ENCODE measurements at regions not wholly inside any gene's neighbourhood (a gene's known extent, or its start where the extent isn't known, plus 50 kb on each side); places are given as distances from the start of the nearest gene placed in this dataset.

DNA sequence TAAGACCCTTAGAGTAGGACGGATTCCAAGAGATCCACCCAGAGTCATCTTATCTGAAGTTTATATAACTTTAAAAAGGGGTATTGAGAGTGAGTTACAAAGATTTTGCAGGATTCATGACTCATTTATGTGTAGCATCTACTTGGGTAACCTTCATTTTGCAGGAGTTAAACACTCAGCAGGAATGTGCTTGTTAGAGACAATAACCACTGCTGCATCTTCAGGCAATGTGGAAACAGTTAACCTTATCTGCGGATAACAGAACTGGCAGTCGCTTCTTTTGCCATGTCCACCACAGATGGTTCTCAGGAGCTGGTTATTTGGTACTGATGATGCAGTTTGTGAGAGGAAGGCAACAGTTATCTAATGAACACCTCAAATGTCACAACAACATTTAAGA, 417.9 kb upstream of the DDI1 start:
- DNase-seq (ENCODE audit: low read depth): no peak
- no peak overlapping the region for H3K4me3 ChIP-seq (ENCODE audit: low read depth, low read length)
- TF ChIP-seq, protein P1, sequence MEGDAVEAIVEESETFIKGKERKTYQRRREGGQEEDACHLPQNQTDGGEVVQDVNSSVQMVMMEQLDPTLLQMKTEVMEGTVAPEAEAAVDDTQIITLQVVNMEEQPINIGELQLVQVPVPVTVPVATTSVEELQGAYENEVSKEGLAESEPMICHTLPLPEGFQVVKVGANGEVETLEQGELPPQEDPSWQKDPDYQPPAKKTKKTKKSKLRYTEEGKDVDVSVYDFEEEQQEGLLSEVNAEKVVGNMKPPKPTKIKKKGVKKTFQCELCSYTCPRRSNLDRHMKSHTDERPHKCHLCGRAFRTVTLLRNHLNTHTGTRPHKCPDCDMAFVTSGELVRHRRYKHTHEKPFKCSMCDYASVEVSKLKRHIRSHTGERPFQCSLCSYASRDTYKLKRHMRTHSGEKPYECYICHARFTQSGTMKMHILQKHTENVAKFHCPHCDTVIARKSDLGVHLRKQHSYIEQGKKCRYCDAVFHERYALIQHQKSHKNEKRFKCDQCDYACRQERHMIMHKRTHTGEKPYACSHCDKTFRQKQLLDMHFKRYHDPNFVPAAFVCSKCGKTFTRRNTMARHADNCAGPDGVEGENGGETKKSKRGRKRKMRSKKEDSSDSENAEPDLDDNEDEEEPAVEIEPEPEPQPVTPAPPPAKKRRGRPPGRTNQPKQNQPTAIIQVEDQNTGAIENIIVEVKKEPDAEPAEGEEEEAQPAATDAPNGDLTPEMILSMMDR (conservative IDR thresholded peaks at IDR 0.05; ENCODE audit: low read depth, low read length): no peak

DNA sequence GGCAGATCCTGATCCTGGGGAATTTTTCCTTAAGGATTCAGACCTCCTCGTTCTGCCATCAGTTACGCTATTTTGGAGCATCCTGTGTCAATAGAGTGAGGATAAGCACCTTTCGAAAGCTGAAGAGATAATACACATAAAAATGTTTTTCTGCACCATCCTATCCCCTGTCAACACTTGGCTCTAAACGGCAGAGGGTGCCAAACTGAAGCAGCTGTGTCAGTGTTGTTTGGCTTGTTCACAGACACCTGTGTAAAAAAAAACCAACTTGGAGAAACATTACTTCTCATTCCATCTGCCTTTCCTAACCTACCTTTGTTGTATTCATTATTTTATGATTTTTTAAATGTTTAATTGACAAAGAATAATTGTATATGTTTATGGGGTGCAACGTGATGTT, 417.0 kb upstream of the DDI1 start:
- no peak for DNase-seq (ENCODE audit: low read depth)
- no peak overlapping the region for H3K4me3 ChIP-seq (ENCODE audit: low read depth, low read length)
- TF ChIP-seq, protein P1 (conservative IDR thresholded peaks at IDR 0.05; ENCODE audit: low read depth, low read length): peak; percentile 63

DNA sequence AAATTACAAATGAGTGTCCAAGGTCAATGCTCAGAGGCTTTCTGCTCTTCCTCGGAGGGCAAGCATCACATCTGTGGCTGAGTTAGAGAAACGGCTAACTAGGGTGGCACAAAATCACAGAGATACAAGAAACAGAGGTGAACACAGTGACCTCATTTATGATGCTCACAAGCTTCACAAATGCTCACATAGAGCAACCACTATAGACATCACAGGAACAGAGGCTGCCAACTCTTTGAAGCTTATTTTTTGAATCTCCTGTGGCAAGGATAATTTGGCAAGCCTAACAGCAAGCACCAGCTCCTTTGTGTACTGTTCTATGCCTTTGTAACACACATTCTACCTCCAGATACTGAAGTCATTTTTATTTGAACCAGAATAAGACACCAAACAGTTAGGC, 416.5 kb upstream of the DDI1 start:
- DNase-seq (ENCODE audit: low read depth): no peak
- TF ChIP-seq, protein P1 (conservative IDR thresholded peaks at IDR 0.05; ENCODE audit: low read depth, low read length): no peak
- H3K4me3 ChIP-seq (ENCODE audit: low read depth, low read length): no peak overlapping the region

DNA sequence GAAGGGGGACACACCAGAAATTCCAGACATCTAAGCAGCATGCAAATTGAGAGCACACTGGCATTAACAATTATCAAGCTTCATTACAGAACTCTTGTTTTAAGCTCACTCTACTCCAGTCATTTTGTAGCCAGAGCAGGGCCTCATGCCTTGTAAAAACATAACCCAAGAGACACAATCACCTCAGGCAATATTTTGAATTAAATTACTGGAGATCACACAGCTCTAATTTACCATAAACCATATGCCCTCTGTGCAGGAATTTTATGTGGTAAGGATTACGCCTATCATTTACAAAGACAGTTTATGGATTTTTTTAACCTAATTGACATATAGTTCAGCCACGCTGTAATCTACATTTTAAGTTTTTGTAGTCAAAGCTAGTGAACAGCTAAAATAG, 414.1 kb upstream of the DDI1 start:
- H3K4me3 ChIP-seq (ENCODE audit: low read depth, low read length): no peak overlapping the region
- no peak for DNase-seq (ENCODE audit: low read depth)
- TF ChIP-seq, protein P1 (conservative IDR thresholded peaks at IDR 0.05; ENCODE audit: low read depth, low read length): no peak

DNA sequence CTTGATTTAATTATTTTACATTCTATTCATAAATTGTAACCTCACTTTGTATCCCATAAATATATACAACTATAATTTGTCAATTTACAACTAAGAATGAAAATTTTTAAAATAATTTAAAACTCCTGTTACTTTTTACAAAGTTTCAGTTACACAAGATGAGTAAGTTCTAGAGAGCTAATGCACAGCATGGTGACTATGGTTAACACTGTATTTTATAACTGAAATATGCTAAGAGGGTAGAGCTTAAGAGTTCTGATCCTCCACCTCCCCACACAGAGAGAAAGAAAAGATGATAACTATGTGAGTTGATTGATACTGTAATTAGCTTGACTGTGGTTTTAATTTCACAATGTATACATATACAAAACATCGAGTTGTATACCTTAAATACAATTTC, 412.5 kb upstream of the DDI1 start:
- no peak for DNase-seq (ENCODE audit: low read depth)
- TF ChIP-seq, protein P1 (conservative IDR thresholded peaks at IDR 0.05; ENCODE audit: low read depth, low read length): no peak
- H3K4me3 ChIP-seq (ENCODE audit: low read depth, low read length): no peak overlapping the region

DNA sequence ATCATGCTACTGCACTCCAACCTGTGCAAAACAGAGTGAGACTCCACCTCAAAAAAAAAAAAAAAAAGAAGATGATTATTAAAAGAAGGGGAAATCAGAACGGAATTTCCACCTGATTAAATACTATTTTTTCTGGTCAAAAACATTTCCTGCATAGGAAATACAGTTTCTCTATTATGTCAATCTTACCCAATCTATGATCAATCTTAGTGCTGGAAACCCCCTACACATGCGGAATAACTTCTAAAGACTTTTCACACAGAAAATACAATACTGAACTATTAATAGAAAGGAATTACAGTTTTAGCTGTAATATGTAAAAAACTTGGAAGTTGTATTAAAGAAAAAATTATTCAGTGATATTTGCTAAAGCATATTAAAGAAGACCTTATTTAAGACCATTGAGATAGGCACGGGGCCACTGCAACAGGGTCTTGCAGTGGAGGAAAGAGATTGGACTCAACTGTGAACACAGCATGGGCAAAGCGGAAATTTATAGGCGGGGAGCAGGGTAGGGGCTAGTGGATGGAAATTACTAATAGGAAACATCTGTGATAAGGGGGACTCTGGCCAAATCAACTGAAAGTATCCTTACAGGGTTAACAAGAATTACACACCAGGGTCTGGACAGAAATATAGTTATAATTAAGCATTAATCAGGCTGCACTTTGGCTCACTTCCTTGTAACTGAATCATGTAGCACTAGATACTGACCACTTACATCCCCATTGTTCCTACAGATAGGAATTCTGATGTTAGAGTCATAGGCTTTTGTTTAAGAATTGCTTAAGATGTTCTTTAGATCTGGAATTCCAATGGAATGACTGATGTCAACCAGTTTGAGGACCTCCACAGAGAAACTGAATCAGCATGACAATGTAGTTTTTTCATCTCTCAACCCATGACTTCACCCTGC, 411.5 kb upstream of the DDI1 start:
- TF ChIP-seq, protein P1 (conservative IDR thresholded peaks at IDR 0.05; ENCODE audit: low read depth, low read length): no peak
- no peak overlapping the region for H3K4me3 ChIP-seq (ENCODE audit: low read depth, low read length)
- DNase-seq (ENCODE audit: low read depth): peak; percentile 89

DNA sequence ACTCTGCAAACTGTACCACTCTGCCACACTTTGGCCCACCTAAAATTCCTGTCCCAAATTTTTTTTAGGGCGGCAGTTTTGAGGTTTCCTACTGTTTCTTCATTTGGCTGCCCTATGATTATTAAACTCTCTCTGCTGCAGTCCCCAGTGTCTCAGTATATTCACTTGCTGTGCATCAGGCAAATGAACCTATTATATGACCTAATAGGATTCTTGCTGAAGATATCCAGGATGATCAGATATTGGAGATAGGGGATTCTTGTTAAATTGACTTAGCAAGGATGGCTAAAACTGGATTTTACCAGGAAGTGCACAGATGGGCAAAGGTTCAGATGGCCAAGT, 410.8 kb upstream of the DDI1 start:
- no peak for DNase-seq (ENCODE audit: low read depth)
- H3K4me3 ChIP-seq (ENCODE audit: low read depth, low read length): no peak overlapping the region
- TF ChIP-seq, protein P1 (conservative IDR thresholded peaks at IDR 0.05; ENCODE audit: low read depth, low read length): no peak

Data from epithelial cell of proximal tubule (primary cell).